Kidney (tissue), 13 donors: ENCODE measurements at regions not wholly inside any gene's neighbourhood (a gene's known extent, or its start where the extent isn't known, plus 50 kb on each side); places are given as distances from the start of the nearest gene placed in this dataset.

ENCODE experiments used
- DNase-seq, 5 donors: peaks; one replicate each; pipeline ENCODE4 v3.0.0-alpha.2; 2013 to 2020
- FAIRE-seq: peaks from 2 replicates; lab custom pipeline; 2012; peaks lifted over from hg19 to GRCh38; lab: Jason Lieb, UNC
- H3K27ac ChIP-seq, 2 donors: one replicate each; pipeline ENCODE4 v1.7.0; 2013; ENCODE audit warnings: low read depth in 2 of 2, low read length in 2 of 2, inconsistent platforms in 1 of 2
- H3K27me3 ChIP-seq: one replicate; pipeline ENCODE4 v1.7.1; 2013; ENCODE audit warnings: low read length, inconsistent platforms; ENCODE audit not compliant: control insufficient read depth, insufficient read depth
- H3K36me3 ChIP-seq, 3 donors: one replicate each; pipeline versions ENCODE4 v1.7.0 to v1.7.1; 2013; ENCODE audit warnings: low read length in 3 of 3, control low read depth in 1 of 3, inconsistent platforms in 1 of 3; ENCODE audit not compliant: insufficient read depth in 3 of 3, control insufficient read depth in 2 of 3
- H3K4me1 ChIP-seq, 3 donors: one replicate each; pipeline versions ENCODE4 v1.7.0 to v1.7.1; 2013; ENCODE audit warnings: low read length in 3 of 3, inconsistent platforms in 1 of 3, low read depth in 1 of 3; ENCODE audit not compliant: control insufficient read depth in 2 of 3, insufficient read depth in 2 of 3
- H3K4me3 ChIP-seq, 3 donors: one replicate each; pipeline versions ENCODE4 v1.7.0 to v1.8.1; 2013; ENCODE audit warnings: low read length in 3 of 3, control low read depth in 1 of 3, inconsistent platforms in 1 of 3
- H3K9ac ChIP-seq, 3 donors: one replicate each; pipeline versions ENCODE4 v1.7.0 to v1.7.1; 2013; ENCODE audit warnings: low read length in 3 of 3, control low read depth in 1 of 3, inconsistent platforms in 1 of 3
- H3K9me3 ChIP-seq, 3 donors: one replicate each; pipeline versions ENCODE4 v1.7.0 to v1.7.1; 2013; ENCODE audit warnings: low read length in 3 of 3, control low read depth in 1 of 3, inconsistent platforms in 1 of 3; ENCODE audit not compliant: control insufficient read depth in 2 of 3, insufficient read depth in 1 of 3
- intact Hi-C: fragments of 100-400 bp; cut with DNase I; formaldehyde crosslinking; loops from one replicate; pipeline ENCODE4 v1.11.1; 2022
- TF ChIP-seq, protein P1 (sequence below): IDR thresholded peaks from 3 replicates; pipeline ENCODE4 v1.5.1; 2012; ENCODE audit warnings: mild to moderate bottlenecking, moderate library complexity, borderline replicate concordance; ENCODE audit not compliant: insufficient read depth; ENCODE audit errors: extremely low read depth
- donor health status: control.
- donor health status: control.
- donor health status: control.
- donor health status: control.
- donor health status: control.
- donor health status: DM: yes; HTN: yes; CAD: no.
- donor health status: Normal renal cell carcinoma (clear cell type).

DNA sequence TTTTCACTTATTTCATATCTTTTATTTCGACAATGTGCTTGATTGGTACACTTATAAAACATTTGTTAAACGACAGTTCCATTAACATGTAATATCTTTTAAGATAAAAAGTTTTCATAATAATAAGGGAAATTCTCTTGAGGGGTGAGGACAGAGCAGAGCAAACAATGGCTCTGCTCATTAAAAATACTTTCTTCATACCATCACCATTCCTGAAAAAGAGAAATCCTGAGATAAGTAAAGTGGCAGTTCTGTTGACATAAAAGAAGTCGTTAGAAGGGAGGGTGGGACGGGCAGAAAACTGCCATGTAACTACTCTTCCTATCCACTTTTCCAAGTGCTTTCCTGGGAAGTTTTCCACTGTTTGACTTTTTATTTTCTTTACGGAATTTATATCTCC lies 193.6 kb upstream of the CEP162 start:
- no peaks in the 10 kb centered on the region for H3K36me3 ChIP-seq
- TF ChIP-seq, protein P1, sequence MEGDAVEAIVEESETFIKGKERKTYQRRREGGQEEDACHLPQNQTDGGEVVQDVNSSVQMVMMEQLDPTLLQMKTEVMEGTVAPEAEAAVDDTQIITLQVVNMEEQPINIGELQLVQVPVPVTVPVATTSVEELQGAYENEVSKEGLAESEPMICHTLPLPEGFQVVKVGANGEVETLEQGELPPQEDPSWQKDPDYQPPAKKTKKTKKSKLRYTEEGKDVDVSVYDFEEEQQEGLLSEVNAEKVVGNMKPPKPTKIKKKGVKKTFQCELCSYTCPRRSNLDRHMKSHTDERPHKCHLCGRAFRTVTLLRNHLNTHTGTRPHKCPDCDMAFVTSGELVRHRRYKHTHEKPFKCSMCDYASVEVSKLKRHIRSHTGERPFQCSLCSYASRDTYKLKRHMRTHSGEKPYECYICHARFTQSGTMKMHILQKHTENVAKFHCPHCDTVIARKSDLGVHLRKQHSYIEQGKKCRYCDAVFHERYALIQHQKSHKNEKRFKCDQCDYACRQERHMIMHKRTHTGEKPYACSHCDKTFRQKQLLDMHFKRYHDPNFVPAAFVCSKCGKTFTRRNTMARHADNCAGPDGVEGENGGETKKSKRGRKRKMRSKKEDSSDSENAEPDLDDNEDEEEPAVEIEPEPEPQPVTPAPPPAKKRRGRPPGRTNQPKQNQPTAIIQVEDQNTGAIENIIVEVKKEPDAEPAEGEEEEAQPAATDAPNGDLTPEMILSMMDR: no peak
- peaks cover 10% of the 10 kb centered on the region for H3K27me3 ChIP-seq
- DNase-seq (no peak), FAIRE-seq (no peak)
- no peak overlapping the region for H3K27ac ChIP-seq
- H3K9me3 ChIP-seq: no peaks in the 10 kb centered on the region
- H3K9ac ChIP-seq: no peak overlapping the region
- intact Hi-C loops: no loop called here
- H3K4me1 ChIP-seq: no peaks in the 10 kb centered on the region
- no peak overlapping the region for H3K4me3 ChIP-seq

DNA sequence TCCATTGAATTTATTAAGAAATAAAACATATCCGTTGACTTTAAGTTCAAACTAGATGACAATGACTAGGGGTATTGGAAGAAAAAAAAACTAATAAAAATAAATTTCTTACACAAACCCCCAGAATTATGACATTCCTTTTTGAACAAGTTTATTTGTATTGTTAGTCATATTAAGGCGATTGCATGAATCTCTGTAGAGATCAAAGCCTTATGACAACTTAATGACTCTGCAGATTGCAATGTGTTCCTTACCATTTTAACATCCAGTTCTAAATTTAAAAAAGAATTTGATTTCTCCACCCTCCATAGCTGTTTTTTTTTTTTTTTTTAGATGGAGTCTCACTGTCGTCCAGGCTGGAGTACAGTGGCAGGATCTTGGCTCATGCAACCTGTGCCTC lies 189.8 kb upstream of the CEP162 start:
- no peak overlapping the region for H3K27ac ChIP-seq
- no peak overlapping the region for H3K4me3 ChIP-seq
- intact Hi-C loops: no loop called here
- peaks cover 3% of the 10 kb centered on the region for H3K27me3 ChIP-seq
- H3K9me3 ChIP-seq: no peaks in the 10 kb centered on the region
- no peaks in the 10 kb centered on the region for H3K36me3 ChIP-seq
- TF ChIP-seq, protein P1: no peak
- DNase-seq (peak in 1 of 5 donors; percentile 57), FAIRE-seq (no peak)
- no peak overlapping the region for H3K9ac ChIP-seq
- H3K4me1 ChIP-seq: no peaks in the 10 kb centered on the region

DNA sequence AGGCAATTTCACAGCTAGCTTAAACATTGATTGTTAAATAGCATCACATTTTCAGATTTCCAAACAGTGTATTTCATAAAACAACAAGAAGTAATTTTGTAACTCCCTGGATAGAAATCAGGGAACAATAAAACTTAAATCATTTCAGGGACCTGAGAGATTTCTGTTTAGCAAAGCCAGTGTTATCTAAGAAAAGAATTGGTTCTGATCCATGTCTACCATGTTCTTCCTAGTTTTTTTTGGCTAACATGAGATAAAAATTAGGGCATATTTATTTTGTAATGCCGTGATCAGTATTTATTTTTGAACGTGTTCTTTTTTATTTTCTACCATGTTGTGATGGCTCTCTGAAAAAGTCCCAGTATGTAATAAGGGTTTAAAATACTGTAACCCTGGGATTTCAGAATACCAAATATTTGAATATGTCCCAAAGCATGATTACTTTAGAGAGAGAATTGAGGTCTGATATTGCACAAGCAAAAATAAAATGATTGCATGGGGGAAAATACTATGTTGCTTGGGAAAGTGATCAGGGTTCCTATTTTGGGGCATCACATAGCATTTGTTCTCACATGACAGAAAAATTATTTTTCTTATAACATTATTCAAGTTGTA lies 188.7 kb upstream of the CEP162 start:
- DNase-seq (no peak), FAIRE-seq (no peak)
- intact Hi-C loops: no loop called here

More for the DNA sequence above, 188.7 kb upstream of the CEP162 start:
- TF ChIP-seq, protein P1: no peak
- Histone ChIP-seq H3K9me3 (no peaks in the 10 kb centered on the region), H3K4me3 (no peak overlapping the region), H3K4me1 (no peaks in the 10 kb centered on the region), H3K36me3 (no peaks in the 10 kb centered on the region), H3K27me3 (peaks cover 3% of the 10 kb centered on the region), H3K9ac (no peak overlapping the region), H3K27ac (no peak overlapping the region)
